Activated CD8-positive, alpha-beta memory T cell treated with anti-CD3 and anti-CD28 coated beads, Interleukin-2, amount 50 U/mL, for 4 hours (primary cell): ENCODE measurements at regions not wholly inside any gene's neighbourhood (a gene's known extent, or its start where the extent isn't known, plus 50 kb on each side); places are given as distances from the start of the nearest gene placed in this dataset.

Experiments
- DNase-seq: peaks from one replicate; pipeline ENCODE4 v3.0.0-alpha.2; 2020

- no peak for DNase-seq
These were observed 72.3 kb upstream of the ADGRF1 start for GRCh38 chr6:47114460-47114859.

- DNase-seq = no peak
These were observed 70.2 kb upstream of the ADGRF1 start for GRCh38 chr6:47112317-47112716.

- DNase-seq = no peak
These were observed 69.6 kb upstream of the ADGRF1 start for GRCh38 chr6:47111685-47112084.

DNA sequence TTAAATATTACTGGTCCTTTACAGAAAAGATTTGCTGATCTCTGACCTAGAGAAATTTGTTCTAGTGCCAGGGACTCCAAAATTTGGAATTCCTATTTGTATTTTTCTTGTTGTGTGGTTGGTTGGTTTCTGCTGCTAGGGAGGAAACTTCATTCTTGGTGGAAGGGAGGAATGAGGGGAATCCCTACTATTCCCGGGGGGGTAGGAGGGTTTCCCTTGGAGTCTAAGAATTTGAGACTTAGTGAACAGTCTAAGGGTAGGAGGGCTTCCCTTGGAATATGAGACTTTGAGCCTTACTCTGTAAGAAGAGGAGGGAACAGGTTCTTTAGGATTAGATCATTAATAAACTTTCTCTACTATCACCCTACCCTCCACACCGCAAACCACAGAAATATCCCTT is 67.1 kb upstream of the ADGRF1 start:
- DNase-seq = no peak

- no peak for DNase-seq
These were observed 64.6 kb upstream of the ADGRF1 start for GRCh38 chr6:47106721-47107197.

DNA sequence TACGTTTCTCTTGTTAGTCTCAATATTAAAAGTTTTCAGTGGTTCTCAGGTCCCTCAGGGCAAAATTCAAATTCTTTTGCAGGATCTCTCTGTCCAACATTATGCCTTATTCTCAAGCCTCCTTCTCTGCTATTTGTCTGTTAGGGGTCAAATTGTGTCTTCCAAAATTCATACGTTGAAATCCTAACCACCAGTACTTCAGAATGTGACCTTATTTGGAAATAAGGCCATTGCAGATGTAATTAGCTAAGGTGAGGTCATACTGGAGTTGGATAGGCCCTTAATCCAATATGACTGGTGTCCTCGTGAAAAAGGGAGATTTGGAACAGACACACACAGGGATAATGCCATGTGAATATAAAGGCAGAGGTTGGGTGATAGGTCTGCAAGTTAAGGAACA is 64.1 kb upstream of the ADGRF1 start:
- DNase-seq = no peak

DNA sequence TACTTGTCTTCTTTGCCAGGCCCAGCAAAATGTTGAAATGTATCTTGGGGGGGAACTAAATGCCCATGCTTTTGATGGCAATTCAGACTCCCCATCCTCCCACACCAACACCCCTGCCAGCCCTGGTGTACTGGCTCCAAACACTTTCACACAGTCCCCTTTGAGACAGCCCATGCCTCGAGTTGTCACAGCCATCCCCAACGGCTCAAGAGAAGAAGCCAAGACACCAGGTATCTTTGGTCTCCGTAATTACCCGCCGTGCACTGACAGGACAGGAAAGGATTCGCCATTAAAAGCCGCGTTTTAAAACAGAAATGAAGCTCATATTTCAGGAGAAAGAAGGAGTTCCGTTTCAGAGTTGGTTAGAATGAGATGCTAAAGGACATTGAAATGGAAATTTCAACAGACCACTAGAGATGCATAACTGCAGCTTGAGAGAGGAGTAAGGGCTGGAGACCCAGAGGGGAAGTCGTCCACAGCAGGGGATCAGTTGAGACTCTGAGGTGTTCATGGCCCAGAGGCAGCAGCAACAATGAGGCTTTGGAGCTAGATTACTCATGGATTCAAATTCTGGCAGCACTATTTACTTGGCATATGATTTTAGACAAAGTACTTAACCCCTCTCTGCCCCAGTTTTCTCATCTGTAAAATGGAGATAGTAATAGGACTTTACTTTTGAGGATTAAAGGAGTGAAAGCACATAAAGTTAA is 63.5 kb upstream of the ADGRF1 start:
- no peak for DNase-seq

- no peak for DNase-seq
These were observed 61.8 kb upstream of the ADGRF1 start for GRCh38 chr6:47103931-47104330.

DNA sequence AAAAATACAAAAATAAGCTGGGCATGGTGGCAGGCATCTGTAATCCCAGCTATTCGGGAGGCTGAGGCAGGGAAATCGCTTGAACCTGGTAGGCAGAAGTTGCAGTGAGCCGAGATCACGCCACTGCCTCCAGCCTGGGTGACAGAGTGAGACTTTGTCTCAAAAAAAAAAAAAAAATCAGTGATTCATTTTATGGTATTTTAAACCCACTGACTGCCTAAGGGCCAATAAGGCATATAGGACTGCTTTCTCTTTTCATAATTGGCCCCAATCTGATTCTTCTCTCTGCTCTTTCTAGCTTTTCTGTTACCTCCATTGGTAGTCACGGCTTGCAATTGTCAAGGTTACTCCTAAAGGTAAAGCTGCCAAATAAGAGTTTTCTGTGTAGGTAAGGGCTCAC is 60.2 kb upstream of the ADGRF1 start:
- no peak for DNase-seq

DNA sequence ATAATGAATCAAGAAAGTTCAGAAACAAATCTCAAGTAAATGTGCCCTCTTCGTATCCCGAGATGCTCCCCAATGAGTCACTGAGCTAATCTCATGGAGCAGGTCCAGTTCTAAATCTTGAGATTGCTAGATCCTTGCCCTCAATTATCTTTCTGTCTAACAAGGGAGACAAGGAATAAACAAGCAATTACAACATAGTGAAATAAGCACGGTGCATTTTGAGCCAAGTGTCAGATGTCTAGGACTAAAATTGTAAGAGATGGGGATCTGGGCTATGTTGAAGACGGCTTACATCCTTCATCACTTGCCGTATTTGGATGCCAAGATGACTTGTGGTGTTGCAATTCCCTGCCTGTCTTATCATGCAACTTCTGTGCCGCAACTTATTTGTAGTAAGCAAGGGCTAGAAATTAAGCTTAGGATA is 56.5 kb upstream of the ADGRF1 start:
- no peak for DNase-seq

DNA sequence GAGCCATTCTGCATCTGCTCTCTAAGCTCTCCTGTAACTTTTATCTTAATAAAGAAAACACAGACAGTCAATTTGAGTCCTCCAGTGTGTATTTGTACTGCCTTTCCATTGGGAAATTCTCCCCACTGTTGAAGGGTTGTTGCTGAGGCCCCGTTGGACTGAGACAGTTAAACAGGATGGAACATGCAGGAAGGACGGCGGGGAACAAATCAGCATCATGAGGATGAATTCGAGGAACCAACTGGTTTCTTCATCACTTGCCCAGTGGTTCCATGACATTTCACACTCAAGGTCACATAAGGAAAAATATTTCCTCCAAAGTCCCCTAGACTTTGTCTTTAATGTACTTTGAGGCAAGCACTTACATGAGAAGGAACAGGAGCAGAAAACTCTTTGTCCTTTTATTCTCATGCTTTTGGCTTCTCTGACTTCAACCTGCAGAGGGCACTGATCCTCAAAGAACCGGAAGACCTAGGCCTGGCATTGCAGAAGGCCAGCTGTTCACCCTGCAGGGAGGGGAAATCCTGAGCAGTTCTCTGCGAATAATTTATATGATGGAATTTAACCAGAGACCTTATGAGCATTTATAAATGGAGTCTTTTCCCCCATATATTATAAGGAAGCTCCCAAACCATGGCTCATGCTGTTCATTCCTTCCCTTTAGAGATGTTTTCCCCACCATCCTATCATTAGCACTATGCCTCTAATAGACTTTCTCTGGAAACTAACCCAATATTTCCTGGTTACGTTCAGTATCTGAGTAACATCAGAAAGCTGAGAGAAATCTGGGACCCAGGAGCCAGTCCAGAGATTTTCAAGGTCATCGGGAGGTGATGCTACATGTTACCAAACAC is 55.2 kb upstream of the ADGRF1 start:
- peak; percentile 19 for DNase-seq

DNA sequence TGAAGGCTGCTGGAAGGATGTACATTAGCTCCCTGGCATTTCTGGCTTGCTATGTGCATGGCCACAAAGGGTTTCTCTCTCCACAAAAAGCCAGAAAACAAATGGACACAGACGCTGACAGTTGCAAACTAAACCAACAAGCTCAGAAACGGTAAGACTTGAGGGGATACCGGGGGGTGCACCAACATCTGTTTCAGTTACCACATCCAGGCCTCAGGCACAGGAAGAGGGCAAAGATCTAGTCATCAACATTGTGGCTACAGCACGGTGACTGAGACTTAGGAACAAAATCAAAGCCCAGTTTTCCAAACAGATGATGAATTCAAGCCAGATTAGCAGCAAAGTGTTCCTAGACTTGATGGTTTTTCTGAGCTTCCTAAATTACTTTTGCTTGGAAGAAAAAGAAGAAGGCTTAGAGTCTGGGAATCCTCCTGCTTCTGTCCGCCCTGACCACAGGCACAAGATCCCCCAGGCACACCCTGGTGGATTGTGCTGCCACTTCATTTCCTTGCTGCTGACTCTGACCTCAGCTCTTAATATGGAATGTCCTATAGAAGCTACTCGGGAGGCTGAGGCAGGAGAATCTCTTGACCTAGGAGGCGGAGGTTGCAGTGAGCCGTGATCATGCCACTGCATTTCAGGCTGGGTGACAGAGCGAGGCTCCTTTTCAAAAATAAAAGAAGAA is 54.2 kb upstream of the ADGRF1 start:
- DNase-seq = no peak

DNA sequence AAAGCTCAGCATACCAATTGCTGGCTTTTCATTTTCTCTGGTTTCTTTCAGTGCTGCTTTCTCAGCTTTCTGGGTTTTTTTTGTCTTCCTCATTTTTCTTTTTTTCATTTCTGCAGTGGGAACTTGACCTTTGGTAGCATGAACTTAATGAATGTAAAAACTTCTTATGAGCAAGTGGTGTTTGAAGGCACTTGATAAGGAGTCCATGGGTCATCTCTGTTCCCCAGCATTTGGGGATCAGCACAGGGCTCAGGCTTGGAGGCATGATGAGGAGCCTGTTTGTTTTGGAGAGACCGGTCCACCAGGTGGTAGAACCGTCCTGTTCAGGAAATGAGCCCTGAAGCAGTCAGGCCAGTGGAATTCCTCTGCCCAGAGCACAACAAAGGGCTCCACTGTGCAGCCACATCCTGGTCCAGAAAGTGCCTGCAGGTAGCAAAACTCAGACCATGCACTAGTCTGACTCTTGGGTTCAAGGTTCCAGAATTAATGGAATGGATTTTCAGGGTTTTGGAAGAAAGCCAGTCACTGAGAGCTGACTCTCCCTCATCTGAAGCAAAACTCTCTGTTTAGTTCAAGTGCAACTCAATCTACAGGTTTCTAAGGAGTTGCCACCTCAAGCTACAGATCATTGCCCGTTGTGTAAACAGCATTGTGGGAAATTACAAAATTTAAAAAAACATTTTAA is 52.3 kb upstream of the ADGRF1 start:
- no peak for DNase-seq

DNA sequence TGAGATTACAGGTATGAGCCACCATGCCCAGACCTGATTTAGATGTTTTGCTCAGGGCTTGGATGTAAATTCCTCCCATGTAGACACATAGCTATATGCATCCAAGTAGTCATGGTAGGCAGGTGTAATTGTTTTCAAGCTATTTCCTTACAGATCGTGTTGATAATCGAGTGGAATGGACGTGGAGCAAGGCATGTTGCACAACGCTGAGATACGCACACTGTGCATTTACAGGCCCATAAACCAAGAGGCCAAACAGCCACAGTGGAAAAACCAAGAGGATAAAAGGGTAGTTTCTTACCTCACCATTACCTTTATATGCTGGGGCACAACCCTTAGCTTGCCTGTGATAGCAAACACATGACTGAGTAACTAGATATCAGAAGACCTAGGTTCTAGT is 51.0 kb upstream of the ADGRF1 start:
- DNase-seq = no peak

DNA sequence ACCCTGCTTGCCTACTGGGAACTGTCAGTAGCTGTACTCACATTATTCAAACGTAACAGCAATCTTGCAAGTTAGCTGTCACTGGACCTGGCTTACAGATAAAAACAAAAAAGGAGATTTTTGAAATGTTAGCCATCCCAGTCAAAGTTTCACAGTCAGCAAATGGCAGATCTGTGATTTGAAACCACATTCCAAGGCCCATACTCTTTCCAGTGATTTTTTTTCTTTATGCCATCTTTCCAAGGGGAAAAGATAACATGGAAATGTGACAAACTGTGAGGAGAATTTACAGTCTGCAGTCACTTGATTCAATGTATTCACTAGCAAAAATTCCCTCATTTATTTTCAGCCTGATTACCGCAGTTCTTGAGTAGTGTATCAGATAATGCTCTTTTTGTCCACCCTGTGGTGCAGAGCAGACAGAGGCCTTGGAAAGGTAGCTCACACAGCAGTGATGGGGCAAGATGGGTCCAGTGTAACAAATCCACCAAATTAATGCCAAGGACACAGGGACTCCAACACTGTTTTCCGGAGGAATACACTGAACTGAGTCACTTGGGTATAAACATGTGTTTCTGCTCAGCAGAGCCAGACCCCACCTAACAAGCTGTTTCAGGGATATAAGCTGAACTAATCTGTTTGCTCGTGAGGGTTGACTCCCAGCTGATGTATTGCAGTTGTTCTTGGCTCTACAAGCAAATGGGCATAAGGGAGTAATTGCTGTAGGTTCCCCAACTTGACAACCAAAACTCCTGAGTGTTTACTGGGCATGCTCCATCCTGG is 49.9 kb upstream of the ADGRF1 start:
- no peak for DNase-seq
